ENCODE measurements at regions not wholly inside any gene's neighbourhood (a gene's known extent, or its start where the extent isn't known, plus 50 kb on each side); places are given as distances from the start of the nearest gene placed in this dataset.
"Not testable (repeated sequence)": the region's sequence is repeated elsewhere in the genome, so short reads cannot be mapped to it uniquely, and the experiment has no call there.

GRCh38 chr10:125231813-125232475 is 71.6 kb upstream of the CTBP2 start:
- H3K27me3 ChIP-seq (ENCODE audit: insufficient read depth, low read length) = no peaks in the 10 kb centered on the region
- H3K27ac ChIP-seq (ENCODE audit: low read depth, low read length) = no peak overlapping the region
- no peaks in the 10 kb centered on the region for H3K9me3 ChIP-seq (ENCODE audit: insufficient read depth, low read depth, low read length)
- no peak for DNase-seq
- peak overlapping the region; percentile 16 for H2BK12ac ChIP-seq (ENCODE audit: low read length)
- H4K91ac ChIP-seq (ENCODE audit: low read depth, low read length) = peak overlapping the region; percentile 47
- no peak overlapping the region for H2AFZ ChIP-seq (ENCODE audit: insufficient read depth, low read length, poor library complexity)
- H3K23ac ChIP-seq (ENCODE audit: low read length) = no peak overlapping the region
- no CpG with 5 or more reads among the region's 9 CpGs for WGBS (ENCODE audit: extremely low coverage, insufficient coverage, insufficient read length)
- H2AK5ac ChIP-seq (ENCODE audit: low read length) = no peak overlapping the region
- no peak overlapping the region for H4K8ac ChIP-seq (ENCODE audit: low read depth, low read length)
- H3K4me1 ChIP-seq (ENCODE audit: control insufficient read depth in 1 of 2, insufficient read depth in 2 of 2, low read length in 2 of 2) = peaks cover 6 to 15% of the 10 kb centered on the region in 2 experiments
- H4K12ac ChIP-seq (ENCODE audit: low read depth, low read length) = no peak overlapping the region
- H3K36me3 ChIP-seq (ENCODE audit: control insufficient read depth in 1 of 2, insufficient read depth in 2 of 2, low read length in 2 of 2) = no peaks in the 10 kb centered on the region
- no peak overlapping the region for H3K14ac ChIP-seq (ENCODE audit: low read length)
- no peak overlapping the region for H3K4ac ChIP-seq (ENCODE audit: low read depth, low read length)
- H3K9ac ChIP-seq (ENCODE audit: low read length) = peak overlapping the region; percentile 20
- peaks cover 5% of the 10 kb centered on the region for H3K79me1 ChIP-seq (ENCODE audit: low read length)
- H2BK5ac ChIP-seq (ENCODE audit: low read depth, low read length, poor library complexity) = no peak overlapping the region
- no peaks in the 10 kb centered on the region for H3K79me2 ChIP-seq (ENCODE audit: control insufficient read depth, insufficient read depth, low read length, poor library complexity)
- no peak overlapping the region for H3K4me2 ChIP-seq (ENCODE audit: low read length)
- H2BK120ac ChIP-seq (ENCODE audit: insufficient read depth, low read length, poor library complexity) = peak overlapping the region; percentile 0
- no peak overlapping the region for H3K18ac ChIP-seq (ENCODE audit: low read length)
- no peak overlapping the region for H3K4me3 ChIP-seq (ENCODE audit: low read depth, low read length)

DNA sequence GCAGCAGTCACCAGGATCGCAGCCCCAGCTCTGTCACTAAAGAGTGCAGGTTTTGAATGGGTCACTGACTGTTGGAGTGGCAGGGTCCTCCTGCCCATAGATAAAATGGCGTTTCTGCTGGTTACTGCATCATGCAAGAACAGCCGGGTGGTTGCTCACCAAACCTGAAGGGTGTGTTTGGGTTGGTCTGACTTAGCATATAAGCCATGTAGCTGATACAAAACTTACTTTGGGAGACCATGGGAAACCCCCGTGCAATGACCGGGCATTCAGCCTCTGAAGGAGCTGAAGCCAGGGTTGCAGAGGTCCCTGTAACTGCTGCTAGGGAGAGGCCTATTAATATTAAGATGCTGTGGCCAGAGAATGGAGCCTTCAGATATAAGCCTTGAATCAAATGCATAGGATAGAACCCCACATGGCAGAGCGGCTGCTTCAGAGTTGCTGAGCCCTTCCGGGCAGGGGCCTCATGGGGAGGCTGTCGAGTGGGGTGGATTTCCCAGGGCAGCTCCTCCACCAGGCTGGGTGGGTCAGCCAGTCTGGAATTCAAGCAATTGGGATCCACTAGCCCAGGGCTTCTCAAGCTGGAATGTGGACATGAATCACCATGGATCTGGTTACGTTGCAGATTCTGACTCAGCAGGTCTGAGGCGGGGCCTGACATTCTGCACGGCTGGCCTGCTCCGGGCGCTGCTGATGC is 70.9 kb upstream of the CTBP2 start:
- H3K27me3 ChIP-seq (ENCODE audit: insufficient read depth, low read length) = no peaks in the 10 kb centered on the region
- H3K4me3 ChIP-seq (ENCODE audit: low read depth, low read length) = no peak overlapping the region
- H2AK5ac ChIP-seq (ENCODE audit: low read length) = no peak overlapping the region
- no CpG with 5 or more reads among the region's 13 CpGs for WGBS (ENCODE audit: extremely low coverage, insufficient coverage, insufficient read length)
- peaks cover 6 to 15% of the 10 kb centered on the region in 2 experiments for H3K4me1 ChIP-seq (ENCODE audit: control insufficient read depth in 1 of 2, insufficient read depth in 2 of 2, low read length in 2 of 2)
- peak overlapping the region; percentile 15 for H3K4me2 ChIP-seq (ENCODE audit: low read length)
- DNase-seq = peak; percentile 96 to 97
- H3K18ac ChIP-seq (ENCODE audit: low read length) = no peak overlapping the region
- peak overlapping the region; percentile 1 for H3K14ac ChIP-seq (ENCODE audit: low read length)
- no peaks in the 10 kb centered on the region for H3K9me3 ChIP-seq (ENCODE audit: insufficient read depth, low read depth, low read length)
- no peak overlapping the region for H3K4ac ChIP-seq (ENCODE audit: low read depth, low read length)
- H2BK12ac ChIP-seq (ENCODE audit: low read length) = peak overlapping the region; percentile 58
- peaks cover 5% of the 10 kb centered on the region for H3K79me1 ChIP-seq (ENCODE audit: low read length)
- H2AFZ ChIP-seq (ENCODE audit: insufficient read depth, low read length, poor library complexity) = no peak overlapping the region
- H3K9ac ChIP-seq (ENCODE audit: low read length) = no peak overlapping the region
- no peak overlapping the region for H3K23ac ChIP-seq (ENCODE audit: low read length)
- H2BK120ac ChIP-seq (ENCODE audit: insufficient read depth, low read length, poor library complexity) = peak overlapping the region; percentile 49
- peak overlapping the region; percentile 20 for H3K27ac ChIP-seq (ENCODE audit: low read depth, low read length)
- H4K8ac ChIP-seq (ENCODE audit: low read depth, low read length) = no peak overlapping the region
- H3K79me2 ChIP-seq (ENCODE audit: control insufficient read depth, insufficient read depth, low read length, poor library complexity) = no peaks in the 10 kb centered on the region
- H3K36me3 ChIP-seq (ENCODE audit: control insufficient read depth in 1 of 2, insufficient read depth in 2 of 2, low read length in 2 of 2) = no peaks in the 10 kb centered on the region
- no peak overlapping the region for H4K12ac ChIP-seq (ENCODE audit: low read depth, low read length)
- peak overlapping the region; percentile 7 for H4K91ac ChIP-seq (ENCODE audit: low read depth, low read length)
- no peak overlapping the region for H2BK5ac ChIP-seq (ENCODE audit: low read depth, low read length, poor library complexity)

DNA sequence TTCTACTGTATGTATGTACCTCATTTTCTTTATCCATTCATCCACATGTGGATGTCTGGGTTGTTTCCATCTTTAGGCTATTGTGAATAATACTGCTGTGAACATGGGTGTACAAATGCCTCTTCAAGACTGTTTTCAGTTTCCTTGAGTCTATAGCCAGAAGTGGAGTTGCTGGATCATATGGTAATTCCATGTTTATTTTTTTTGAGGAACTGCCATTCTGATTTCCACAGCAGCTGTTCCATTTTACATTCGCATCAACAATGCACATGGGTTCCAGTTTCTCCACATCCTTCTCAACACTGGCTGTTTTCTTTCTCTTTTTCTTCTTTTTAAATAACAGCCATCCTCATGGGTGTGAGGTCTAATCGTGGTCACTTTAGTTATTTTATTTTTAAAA is 69.9 kb upstream of the CTBP2 start:
- Histone ChIP-seq H3K4me3 (ENCODE audit: low read depth, low read length) (no peak overlapping the region), H3K9ac (ENCODE audit: low read length) (no peak overlapping the region), H3K27me3 (ENCODE audit: insufficient read depth, low read length) (no peaks in the 10 kb centered on the region), H2BK120ac (ENCODE audit: insufficient read depth, low read length, poor library complexity) (no peak overlapping the region), H3K14ac (ENCODE audit: low read length) (no peak overlapping the region), H3K4me2 (ENCODE audit: low read length) (no peak overlapping the region), H4K91ac (ENCODE audit: low read depth, low read length) (no peak overlapping the region), H2AFZ (ENCODE audit: insufficient read depth, low read length, poor library complexity) (no peak overlapping the region), H3K9me3 (ENCODE audit: insufficient read depth, low read depth, low read length) (no peaks in the 10 kb centered on the region), H2BK5ac (ENCODE audit: low read depth, low read length, poor library complexity) (no peak overlapping the region), H2AK5ac (ENCODE audit: low read length) (no peak overlapping the region), H3K4me1 (ENCODE audit: control insufficient read depth in 1 of 2, insufficient read depth in 2 of 2, low read length in 2 of 2) (peaks cover 6 to 15% of the 10 kb centered on the region in 2 experiments), H3K79me2 (ENCODE audit: control insufficient read depth, insufficient read depth, low read length, poor library complexity) (no peaks in the 10 kb centered on the region), H4K8ac (ENCODE audit: low read depth, low read length) (no peak overlapping the region), H3K27ac (ENCODE audit: low read depth, low read length) (no peak overlapping the region), H3K36me3 (ENCODE audit: control insufficient read depth in 1 of 2, insufficient read depth in 2 of 2, low read length in 2 of 2) (no peaks in the 10 kb centered on the region), H3K4ac (ENCODE audit: low read depth, low read length) (no peak overlapping the region), H4K12ac (ENCODE audit: low read depth, low read length) (no peak overlapping the region), H3K18ac (ENCODE audit: low read length) (no peak overlapping the region), H2BK12ac (ENCODE audit: low read length) (no peak overlapping the region), H3K23ac (ENCODE audit: low read length) (no peak overlapping the region), H3K79me1 (ENCODE audit: low read length) (peaks cover 5% of the 10 kb centered on the region)
- WGBS (ENCODE audit: extremely low coverage, insufficient coverage, insufficient read length) = no CpG with 5 or more reads among the region's 2 CpGs
- DNase-seq = no peak

DNA sequence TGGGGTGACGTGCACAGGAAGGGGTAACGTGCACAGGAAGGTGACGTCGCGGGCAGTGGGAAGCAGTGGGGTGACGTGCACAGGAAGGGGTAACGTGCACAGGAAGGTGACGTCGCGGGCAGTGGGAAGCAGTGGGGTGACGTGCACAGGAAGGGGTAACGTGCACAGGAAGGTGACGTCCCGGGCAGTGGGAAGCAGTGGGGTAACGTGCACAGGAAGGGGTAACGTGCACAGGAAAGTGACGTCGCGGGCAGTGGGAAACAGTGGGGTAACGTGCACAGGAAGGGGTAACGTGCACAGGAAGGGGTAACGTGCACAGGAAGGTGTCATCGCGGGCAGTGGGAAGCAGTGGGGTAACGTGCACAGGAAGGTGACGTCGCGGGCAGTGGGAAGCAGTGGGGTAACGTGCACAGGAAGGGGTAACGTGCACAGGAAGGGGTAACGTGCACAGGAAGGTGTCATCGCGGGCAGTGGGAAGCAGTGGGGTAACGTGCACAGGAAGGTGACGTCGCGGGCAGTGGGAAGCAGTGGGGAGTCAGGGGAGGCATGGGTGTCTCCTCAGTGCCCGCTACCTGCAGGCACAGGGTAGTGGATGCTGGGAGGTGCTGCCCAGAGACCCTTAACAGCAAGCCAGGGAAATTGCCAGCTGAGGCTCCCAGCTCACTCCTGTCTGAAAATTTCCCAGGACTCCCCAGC is 68.0 kb upstream of the CTBP2 start:
- not testable (repeated sequence) for H3K9me3 ChIP-seq (ENCODE audit: insufficient read depth, low read depth, low read length); H3K14ac ChIP-seq (ENCODE audit: low read length); H3K36me3 ChIP-seq (ENCODE audit: control insufficient read depth in 1 of 2, insufficient read depth in 2 of 2, low read length in 2 of 2); H2AFZ ChIP-seq (ENCODE audit: insufficient read depth, low read length, poor library complexity); DNase-seq; H2BK12ac ChIP-seq (ENCODE audit: low read length); H3K27me3 ChIP-seq (ENCODE audit: insufficient read depth, low read length); H2BK120ac ChIP-seq (ENCODE audit: insufficient read depth, low read length, poor library complexity); H3K4me3 ChIP-seq (ENCODE audit: low read depth, low read length); H2AK5ac ChIP-seq (ENCODE audit: low read length); H3K4me2 ChIP-seq (ENCODE audit: low read length); H4K91ac ChIP-seq (ENCODE audit: low read depth, low read length); H3K9ac ChIP-seq (ENCODE audit: low read length); H3K4ac ChIP-seq (ENCODE audit: low read depth, low read length); H2BK5ac ChIP-seq (ENCODE audit: low read depth, low read length, poor library complexity); H3K23ac ChIP-seq (ENCODE audit: low read length); H4K12ac ChIP-seq (ENCODE audit: low read depth, low read length); H3K18ac ChIP-seq (ENCODE audit: low read length); H3K79me1 ChIP-seq (ENCODE audit: low read length); H3K79me2 ChIP-seq (ENCODE audit: control insufficient read depth, insufficient read depth, low read length, poor library complexity); H4K8ac ChIP-seq (ENCODE audit: low read depth, low read length); H3K27ac ChIP-seq (ENCODE audit: low read depth, low read length)
- WGBS (ENCODE audit: extremely low coverage, insufficient coverage, insufficient read length) = no CpG with 5 or more reads among the region's 38 CpGs
- H3K4me1 ChIP-seq (ENCODE audit: control insufficient read depth in 1 of 2, insufficient read depth in 2 of 2, low read length in 2 of 2) = peaks cover 6 to 15% of the 10 kb centered on the region in 2 experiments
